GM21528 (cell line): ENCODE measurements at regions not wholly inside any gene's neighbourhood (a gene's known extent, or its start where the extent isn't known, plus 50 kb on each side); places are given as distances from the start of the nearest gene placed in this dataset.
"Not testable (repeated sequence)": the region's sequence is repeated elsewhere in the genome, so short reads cannot be mapped to it uniquely, and the experiment has no call there.

Experiments used
- ATAC-seq: cut with Tn5 transposase; IDR thresholded peaks from one replicate; pipeline ENCODE4 v1.9.1; 2021; ENCODE audit warnings: mild to moderate bottlenecking, moderate library complexity; ENCODE audit not compliant: unreplicated experiment, low FRiP score

DNA sequence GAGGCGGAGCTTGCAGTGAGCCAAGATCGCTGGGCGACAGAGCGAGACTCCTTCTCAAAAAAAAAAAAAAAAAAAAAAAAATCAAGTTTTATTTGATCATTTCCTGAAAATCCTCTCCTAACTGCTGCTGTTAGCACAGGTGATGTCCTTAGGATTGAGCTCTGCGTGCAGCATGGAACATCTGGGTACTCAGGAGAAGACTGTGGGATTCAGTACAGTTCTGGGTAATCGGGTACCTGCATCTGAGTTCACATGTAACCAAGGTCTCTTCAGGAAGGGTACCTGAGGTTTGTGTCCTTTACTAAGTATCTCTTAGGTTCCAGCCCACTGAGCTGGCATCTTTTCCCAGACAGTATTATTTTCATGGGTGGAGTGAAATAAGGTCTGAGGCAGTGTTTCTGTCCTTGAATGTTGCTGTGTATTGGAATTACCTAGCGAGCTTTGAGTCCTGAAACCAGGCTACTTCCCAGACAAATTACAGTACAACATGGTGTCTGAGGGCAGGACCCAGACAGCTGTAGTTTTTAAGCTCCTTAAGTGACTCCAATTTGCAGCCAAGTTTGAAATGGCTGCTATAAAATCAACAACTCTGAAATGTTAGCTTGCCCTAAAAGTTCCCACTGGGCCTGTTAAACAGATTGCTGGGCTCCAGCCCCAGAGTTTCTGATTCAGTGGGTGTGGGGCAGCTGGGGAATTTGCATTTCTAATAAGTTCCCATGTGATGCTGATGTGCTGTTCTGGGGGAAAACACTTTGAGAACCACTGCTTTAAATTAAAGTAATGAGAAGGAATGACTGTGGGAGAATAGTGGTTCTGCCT, 120.5 kb downstream of the PMAIP1 start:
- no peak for ATAC-seq

DNA sequence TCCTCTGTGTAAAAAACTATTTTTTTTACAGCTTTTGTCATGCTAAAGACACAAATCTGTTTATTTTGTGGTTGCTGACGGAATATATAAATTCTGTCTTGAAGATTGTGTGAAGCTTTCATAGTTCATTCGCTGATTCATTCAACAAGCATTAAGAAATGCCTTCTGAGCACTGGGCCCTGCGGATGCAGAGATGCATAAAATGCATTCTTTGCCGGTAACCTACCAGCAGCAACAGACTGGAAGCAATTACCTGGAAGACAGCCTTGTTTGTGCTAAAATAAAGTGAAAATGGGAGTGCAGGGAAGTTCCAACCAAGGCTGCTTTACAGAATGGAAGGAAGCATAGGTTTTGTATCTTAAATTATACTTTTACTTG, 119.7 kb downstream of the PMAIP1 start:
- no peak for ATAC-seq

DNA sequence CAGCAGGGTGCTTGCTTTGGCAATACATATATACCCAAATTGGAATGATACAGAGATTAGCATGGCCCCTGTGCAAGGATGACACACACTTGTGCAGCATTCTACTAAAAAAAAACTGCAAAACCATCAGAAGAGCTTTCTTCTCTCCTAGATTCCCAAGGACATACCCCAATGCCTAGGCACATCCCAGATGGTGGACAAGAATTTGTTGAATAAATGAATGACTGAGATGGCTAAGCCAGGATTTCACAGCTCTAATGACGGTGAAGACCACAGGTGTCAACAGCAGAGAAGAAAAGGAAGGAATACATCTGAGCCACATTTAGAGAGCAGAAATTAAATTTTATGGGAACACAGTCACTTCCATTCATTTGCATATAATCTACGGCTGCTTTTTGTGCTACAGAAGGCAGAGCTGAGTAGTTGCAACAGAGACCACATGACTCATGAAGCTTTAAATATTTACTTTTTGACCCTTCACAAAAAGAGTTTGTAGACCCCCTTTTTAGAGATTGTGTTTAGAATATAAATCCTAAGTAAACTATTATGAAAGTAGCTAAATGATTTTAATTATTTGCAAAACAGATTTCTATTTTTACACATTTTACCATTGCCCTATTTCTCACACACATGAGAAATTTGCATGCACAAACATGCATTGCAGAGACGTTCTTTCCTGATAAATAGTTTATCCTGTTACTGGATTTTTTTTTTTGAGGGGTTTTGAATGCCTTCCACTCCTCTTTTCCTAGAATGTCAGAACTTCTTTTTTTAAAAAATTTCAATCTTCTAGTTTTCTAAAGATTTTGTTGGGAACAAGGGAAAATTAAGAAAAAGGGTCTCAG, 119.0 kb downstream of the PMAIP1 start:
- ATAC-seq = no peak

DNA sequence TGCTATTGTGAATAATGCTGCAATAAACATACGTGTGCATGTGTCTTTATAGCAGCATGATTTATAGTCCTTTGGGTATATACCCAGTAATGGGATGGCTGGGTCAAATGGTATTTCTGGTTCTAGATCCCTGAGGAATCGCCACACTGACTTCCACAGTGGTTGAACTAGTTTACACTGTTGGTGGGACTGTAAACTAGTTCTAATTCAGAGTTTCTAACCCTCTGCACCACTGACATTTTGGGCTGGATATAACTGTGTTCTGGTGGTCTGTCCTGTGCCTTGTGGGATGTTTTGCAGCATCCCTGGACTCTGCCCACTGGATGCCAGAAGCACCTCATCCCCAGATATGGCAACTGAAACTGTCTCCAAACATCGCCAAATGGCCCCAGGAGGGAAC, 118.3 kb downstream of the PMAIP1 start:
- not testable (repeated sequence) for ATAC-seq

DNA sequence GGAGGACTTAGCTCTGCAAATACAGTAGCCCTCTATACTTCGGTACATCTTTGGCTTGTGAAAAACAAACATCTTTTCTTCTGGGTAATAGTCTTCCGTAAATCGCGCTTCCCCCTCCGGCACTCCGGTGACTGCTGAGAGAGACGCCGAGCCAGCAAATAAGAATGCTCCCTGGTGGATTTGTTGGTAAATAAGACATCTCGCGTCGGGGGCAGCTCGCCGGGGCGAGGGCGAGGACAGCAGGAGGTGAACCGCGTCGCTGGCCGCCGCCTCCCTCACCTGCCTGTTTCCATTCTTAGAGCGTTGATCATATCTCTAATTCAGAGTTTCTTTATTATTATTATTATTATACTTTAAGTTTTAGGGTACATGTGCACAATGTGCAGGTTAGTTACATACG, 117.6 kb downstream of the PMAIP1 start:
- no peak for ATAC-seq

DNA sequence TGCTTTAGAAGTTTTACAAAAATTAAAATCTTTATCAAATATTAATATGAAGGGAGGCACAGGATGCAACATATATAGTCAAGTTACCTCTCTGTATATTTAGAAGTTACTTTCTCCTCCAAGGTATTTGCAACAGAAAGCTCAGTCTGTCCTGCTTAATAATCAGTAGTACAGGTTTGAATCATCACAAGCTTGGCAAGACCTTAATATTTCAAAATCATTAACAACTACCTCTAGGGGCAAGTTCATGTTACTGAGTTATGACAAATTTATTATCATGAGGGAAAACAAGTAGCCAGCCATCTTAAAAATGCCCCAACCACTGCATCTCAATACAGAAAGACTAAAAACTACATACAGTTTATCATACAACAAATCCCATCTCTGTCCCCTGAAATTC, 116.0 kb downstream of the PMAIP1 start:
- not testable (repeated sequence) for ATAC-seq

DNA sequence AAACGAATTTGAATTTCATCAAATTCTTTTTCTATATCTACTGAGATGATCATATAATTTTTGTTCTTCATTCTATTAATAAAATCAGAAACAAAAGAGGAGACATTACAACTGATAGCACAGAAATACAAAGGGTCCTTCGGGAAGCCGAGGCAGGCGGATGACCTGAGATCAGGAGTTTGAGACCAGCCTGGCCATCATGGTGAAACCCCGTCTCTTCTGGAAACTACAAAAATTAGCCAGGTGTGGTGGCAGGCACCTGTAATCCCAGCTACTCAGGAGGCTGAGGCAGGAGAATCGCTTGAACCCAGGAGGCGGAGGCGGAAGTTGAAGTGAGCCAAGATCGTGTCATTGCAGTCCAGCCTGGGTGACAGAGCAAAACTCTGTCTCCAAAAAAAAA, 113.4 kb downstream of the PMAIP1 start:
- ATAC-seq = not testable (repeated sequence)

DNA sequence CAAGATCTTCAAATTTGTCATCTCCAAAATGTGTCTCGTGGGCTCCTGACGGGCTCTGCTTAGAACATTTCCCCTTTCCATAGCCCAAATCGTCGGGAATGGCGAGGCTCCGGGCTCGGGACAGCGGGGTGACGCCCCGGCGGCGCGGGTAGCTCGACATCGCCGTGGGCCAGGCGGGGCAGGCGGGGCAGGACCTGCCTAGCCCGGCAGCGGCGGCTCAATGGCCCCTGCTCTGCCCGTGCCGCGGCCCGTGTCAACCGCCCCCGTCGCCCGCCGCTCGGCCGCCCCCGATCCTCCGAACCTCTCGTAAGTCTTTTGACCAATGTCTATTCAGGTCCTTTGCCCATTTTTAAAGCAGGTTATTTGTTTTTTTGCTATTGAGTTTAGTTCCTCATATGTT, 111.2 kb downstream of the PMAIP1 start:
- no peak for ATAC-seq

DNA sequence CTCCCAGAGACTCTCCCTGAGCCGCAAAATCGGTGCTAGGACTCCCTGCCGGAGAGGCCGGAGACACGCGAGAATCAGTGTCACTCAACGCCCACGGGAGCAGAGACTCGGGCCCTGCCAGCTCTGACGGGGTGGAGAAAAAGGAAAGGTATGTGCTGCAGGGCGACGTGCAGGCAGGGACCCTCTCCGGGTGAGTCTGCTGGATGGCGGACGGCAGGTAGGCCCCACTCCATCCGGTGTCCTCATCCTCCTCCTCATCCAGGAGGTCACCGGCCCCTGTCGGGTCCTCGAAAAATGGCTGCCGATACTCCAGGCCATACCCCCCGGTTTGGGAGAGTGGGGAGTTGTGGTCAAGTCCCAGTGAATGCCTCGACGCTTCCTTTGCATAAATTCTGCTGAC, 110.7 kb downstream of the PMAIP1 start:
- no peak for ATAC-seq

DNA sequence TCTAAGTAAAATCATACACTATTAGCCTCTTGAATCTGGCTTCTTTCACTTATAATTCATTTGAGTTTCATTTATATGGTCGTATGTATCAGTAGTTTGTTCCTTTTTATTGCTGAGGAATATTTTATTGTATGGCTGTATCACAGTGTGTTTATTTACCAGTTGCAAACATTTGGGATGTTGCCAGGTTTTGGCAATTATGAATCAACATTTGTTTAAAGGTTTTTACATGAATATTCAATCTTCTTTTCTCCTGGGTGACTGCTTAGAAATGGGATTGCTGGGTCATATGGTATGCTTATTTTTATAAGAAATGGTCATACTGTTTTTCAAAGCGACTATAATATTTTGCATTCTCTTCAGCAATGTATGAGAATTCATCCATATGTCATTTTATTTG, 107.9 kb downstream of the PMAIP1 start:
- no peak for ATAC-seq

DNA sequence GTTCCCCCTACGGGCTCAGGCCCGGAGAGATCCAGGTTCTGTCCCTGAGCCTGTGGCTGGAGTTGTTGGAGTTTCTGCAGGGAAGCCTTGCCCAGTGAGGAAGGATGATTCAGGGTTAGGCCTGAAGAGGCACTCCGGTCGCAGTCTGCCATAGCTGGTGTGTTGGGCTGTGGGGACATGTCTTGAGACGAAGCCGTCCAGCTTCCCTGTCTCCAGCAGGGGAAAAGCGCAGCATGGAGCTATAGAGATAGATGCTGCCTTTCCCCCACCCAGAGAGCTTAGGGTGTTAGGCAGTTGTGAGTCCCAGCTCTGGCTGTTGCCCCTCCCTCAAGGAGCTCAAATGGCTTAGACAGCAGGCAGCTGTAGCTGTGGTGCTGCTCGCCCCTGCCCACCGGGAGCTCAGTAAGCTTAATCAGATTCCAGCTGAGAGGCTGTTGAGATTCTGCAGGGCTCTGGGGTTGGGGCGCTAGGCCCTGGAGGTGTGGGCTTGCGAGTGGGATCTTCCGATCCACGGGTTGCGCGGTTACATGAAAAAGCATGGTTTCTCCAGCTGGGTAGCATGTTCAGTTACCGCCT, 103.9 kb downstream of the PMAIP1 start:
- ATAC-seq = no peak

DNA sequence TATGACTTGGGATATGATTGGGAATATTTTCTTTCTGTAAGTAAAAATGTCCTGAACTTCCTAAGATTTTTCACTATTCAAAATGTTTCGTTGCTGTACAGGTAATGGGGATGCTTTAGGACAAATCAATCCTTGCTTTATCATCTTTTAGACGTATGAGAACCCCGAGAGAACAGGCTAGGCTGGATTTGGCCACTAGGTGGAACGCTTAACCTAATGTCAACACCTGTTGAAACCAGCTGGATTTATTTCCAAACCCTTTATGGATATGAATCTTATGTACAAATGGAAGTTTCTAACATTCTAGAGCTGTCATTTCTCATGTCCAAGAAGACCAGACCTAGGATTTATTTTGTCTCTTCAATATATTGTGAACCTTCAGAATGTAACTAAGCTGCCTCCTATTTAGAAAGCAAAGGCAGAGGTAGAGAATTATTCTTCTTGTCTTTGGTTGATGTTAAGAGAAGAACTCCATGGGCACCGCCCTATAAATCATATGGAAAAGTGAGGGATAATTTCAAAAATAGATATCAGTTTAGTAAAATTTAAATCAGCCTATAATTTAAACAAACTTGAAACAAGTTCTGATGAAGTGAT, 96.7 kb downstream of the PMAIP1 start:
- ATAC-seq = peak; percentile 70

DNA sequence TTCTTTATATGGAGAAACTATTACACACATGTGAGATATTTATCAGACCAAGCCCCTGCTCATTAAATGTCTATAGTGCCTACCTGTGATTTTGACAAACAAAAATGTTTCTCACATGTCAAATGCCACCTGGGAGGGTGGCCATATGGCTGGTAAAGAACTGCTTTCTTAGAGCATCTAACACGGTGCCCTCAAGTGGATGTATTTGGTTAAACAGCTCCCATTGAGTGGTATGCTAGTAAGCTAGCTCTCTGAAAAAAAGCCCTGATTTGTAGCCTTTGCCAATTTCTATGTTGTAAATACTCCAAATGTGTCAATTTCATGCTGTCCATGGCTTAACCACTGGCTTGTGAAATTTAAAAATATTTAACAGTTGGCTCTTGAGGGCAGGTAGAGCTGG, 94.6 kb downstream of the PMAIP1 start:
- peak; percentile 55 for ATAC-seq

DNA sequence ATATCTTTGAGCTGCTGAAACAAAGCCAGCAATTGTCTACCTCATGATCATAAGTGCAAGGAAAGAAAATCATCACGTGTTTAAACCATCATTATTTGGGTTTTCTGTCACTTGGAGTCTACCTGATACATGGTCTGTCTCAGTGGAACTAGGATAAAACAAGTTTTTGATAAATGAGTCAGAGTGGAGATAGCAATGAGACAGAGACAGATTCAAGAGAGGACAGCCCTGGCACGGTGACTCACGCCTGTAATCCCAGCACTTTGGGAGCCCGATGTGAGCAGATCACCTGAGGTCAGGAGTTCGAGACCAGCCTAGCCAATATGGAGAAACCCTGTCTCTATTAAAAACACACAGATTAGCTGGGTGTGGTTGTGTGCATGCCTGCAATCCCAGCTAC, 93.8 kb downstream of the PMAIP1 start:
- ATAC-seq = no peak

DNA sequence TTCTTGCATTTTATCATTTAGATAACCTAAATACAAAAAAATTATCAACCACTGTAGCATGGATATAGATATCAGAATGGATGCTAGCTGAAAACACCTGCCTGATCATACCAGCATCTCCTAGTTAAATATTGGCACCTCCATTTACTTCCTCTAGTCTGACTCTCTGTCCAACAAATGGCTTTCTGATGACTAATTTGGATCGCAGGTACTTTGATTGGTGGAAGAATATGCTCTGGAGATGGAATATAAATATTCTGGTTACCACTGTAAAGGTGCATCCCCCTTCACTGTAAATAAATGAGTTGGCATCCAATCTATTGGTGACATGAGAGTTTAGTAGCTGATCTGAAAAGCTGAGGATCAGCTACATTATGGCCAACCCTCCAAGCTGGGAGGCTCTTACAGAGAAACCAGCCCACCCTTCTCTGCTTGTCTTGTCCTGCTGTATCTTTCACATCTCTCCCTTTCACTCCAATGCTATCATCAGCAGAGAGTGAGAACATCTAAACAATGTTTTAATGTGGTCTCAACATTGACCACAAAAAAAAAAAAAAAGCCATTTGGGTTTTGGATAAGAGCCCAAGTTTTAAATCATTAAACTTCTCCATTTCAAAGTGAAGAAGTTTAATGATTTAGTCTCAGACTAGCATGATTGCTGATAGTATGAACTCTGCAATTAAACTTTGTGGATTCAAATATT, 90.5 kb downstream of the PMAIP1 start:
- ATAC-seq = no peak

DNA sequence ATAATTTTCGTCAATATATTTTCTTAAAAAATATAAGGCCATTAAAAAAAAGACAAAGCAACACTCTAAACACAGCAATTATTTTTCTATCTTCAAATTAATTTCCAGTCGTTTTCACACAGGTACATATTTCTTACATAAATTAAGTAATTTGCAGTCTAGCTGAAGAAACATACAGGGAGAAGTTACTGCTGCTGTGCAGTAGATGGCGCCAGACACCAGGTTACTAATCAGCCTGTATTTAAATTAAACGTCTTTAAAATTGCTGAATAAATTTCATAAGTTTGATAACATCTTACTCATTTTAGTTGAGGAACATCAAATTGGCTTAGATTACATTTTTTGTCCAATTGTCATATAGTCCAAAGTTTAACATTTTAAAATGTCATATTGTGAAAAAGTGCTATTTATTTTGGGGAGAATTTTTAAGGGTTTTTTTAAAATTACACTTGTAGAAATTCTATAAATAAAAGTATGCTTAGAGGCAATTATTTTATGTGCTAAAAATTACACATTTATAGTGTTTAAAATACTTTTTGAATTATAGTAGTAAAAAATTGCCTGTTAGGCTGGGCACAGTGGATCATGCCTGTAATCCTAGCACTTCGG, 88.4 kb downstream of the PMAIP1 start:
- no peak for ATAC-seq

DNA sequence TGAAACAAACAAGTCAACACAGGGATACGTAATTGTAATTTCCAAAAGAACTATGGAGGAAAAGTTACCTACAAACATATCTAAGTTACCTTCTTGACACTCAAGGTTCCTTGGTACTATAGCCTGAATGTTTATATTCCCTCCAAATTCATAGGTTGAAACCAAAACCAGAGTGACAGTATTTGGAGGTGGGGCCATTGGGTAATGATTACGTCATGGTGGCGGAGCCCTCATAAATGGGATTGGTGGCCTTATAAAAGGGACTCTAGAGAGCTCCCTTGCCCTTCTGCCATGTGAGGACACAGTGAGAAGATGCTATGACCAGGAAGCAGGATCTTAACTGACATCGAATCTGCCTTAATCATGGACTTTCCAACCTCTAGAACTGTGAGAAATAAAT, 87.3 kb downstream of the PMAIP1 start:
- ATAC-seq = no peak

DNA sequence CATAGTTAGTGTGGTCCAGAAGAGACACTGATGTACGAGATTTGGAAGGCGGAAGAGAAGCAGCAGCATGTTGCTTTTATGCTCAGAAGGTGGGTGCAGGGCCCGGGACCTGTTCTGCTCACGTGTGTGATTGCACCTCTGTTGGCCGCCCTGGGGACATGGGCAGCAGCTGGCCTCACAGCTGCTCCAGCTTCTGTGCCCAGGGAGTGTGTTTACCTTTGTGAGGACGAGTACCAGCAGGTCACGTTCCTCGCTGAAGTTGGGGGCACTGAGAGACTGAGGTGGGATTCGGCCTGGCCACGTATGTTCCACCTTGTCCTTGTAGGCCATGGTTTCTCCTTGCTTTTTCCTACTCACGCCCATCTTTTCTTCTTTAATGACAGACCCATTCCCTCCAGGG, 86.3 kb downstream of the PMAIP1 start:
- no peak for ATAC-seq

DNA sequence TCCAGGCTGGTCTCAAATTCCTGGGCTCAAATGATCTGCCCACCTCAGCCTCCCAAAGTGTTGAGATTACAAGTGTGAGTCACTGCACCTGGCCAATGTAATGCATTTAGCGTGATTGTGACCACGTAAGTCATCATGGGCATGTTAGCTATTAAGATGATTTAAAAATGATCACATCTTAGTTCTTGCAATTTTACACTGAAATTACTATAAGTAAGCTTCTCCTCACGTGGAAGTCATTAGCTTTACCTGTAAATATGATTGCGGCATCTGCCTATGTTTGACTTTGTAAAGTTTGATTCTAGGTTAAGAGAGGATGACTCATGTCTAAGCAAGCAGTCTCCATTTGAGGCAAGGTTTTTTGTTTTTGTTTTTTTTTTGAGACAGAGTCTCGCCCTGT, 85.5 kb downstream of the PMAIP1 start:
- ATAC-seq = no peak

DNA sequence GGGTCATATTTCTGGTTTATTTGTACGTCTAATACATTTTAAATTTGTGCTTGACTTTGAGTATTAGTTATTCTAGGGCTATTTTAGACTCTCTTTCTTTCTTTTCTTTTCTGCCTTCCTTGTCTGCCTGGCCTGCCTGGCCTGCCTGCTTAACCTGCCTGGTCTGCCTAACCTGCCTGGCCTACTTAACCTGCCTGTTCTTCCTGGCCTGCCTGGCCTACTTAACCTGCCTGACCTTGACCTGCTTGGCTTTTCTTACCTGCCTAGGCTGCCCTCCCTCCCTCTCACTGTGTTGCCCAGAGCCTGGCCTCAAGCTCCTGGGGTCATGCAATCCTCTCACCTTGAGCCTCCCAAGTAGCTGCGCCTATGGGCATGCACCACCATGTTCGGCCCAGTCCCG, 83.7 kb downstream of the PMAIP1 start:
- ATAC-seq = no peak
